ENCODE measurements at regions not wholly inside any gene's neighbourhood (a gene's known extent, or its start where the extent isn't known, plus 50 kb on each side); places are given as distances from the start of the nearest gene placed in this dataset.
"Not testable (repeated sequence)": the region's sequence is repeated elsewhere in the genome, so short reads cannot be mapped to it uniquely, and the experiment has no call there.

DNA sequence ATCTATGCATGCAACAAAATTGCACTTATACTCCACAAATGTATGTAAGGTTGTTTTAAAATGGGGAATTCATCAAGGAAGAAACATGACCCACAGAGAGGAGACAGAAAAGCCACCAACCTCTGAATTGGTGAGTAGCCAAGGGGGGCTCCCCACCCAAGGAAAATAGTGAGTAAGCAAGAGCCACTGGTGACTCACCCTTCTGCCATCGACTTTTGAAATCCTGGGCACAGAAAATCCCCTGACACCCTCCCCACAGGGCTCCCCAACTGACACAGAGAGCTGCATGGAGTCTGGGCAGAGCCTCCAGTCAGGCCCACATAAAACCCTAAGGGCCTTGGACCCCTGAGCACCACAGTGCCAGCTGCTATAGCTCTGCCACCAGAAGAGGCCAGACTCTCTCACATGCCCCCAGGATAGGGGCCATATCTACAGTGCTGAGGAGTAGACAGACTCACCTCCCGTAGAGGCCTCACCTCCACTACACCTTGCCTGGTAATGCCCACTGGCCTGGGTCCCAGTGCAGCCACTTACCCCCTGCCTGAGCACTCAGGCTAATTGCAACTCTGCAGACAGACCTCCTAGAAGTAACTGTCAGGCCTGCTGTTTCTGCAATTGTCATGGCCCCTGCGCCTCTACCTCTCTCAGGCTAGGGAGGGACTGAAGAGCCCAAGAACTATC lies 244.7 kb upstream of the WSB1 start:
- no peak for DNase-seq (ENCODE audit: low read depth, low spot score)

DNA sequence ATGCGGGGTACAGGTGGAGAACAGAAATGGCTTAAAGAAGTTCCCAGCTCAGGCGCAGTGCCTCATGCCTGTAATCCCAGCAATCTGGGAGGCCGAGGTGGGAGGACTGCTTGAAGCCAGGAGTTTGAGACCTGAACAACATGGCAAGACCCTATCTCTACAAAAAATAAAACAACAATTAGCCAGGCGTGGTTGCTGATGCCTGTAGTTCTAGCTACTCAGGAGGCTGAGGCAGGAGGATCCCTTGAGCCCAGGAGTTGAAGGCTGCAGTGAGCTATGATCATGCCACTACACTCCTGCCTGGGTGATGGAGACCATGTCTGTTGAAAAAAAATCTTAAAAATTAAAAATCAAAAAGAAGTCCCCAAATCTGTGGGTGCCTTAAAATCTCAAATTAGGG lies 228.3 kb upstream of the WSB1 start:
- no peak for DNase-seq (ENCODE audit: low read depth, low spot score)

DNA sequence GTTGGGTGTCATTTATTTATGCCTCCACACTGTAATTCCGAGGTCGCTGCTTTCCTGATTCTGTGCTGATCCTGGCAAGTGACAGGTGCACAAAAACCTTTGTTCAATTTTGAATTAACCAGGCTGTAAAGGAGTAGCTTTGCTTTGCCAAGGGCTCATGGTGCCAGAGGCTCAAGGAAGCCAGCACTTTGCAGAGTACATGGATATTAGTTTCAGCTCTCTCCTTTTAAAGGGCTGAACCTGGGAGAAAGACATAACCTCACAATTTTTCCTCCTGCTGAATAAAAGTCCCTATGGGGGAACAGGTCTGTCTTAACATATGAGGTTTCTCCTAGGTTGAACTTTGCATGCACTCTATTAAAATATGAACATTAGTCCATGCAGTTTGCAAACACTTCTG lies 227.6 kb upstream of the WSB1 start:
- no peak for DNase-seq (ENCODE audit: low read depth, low spot score)

DNA sequence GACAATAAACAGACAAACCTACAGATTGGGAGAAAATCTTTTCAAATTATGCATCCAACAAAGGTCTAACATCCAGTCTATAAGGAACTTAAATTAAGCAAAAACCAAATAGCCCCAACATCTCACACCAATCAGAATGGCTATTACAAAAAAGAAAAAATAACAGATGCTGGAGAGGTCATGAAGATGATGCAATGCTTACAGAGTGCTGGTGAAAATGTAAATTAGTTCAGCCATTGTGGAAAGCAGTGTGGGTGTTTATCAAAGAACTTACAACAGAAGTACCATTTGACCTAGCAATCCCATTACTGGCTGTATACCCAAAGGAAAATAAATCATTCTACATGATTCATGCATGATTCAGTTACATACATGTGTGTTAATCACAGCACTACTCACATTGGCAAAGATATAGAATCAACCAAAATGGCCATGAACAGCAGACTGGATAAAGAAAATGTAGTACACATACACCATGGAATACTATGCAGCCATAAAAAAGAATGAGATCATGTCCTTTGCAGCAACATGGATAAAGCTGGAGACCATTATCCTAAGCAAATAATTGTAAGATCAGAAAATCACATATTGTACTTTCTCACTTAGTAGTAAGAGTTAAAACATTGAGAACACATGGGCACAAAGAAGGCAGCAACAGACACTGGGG lies 223.9 kb upstream of the WSB1 start:
- no peak for DNase-seq (ENCODE audit: low read depth, low spot score)

DNA sequence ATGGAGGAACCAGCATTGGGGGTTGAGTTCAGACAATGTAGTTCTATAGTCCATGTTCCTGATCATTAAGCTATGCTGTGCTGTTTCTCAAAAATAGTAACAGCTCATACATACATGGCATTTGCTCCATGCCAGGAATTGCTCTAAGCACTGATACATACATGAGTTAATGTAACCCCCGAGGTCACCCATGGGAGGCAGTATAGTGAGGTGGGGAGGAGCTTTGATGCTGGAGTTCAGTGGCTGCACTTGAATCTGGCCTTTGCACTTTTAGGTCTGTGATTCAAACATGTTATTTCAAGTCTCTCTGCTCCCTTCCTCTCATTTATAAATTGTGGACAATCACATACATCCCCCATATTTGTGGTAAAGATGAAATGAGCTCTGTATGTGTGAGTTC lies 223.1 kb upstream of the WSB1 start:
- DNase-seq (ENCODE audit: low read depth, low spot score) = no peak

DNA sequence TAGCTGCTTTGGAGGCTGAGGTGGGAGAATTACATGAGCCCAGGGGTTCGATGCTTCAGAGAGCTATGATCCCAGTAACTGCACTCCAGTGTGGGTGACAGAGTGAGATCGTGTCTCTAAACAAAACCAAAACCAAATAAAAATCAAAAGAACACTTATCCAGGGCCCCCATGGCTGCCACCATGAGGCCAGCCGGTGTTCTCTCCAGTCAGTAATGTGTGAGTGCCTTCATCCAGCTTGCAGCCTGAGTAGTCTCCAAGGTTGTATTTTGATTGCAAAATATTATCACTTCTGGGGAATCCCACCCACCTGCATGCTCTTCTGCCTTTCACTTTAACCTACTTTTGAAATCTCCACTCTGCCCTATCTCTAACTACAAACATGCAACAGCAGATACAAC lies 221.0 kb upstream of the WSB1 start:
- no peak for DNase-seq (ENCODE audit: low read depth, low spot score)

DNA sequence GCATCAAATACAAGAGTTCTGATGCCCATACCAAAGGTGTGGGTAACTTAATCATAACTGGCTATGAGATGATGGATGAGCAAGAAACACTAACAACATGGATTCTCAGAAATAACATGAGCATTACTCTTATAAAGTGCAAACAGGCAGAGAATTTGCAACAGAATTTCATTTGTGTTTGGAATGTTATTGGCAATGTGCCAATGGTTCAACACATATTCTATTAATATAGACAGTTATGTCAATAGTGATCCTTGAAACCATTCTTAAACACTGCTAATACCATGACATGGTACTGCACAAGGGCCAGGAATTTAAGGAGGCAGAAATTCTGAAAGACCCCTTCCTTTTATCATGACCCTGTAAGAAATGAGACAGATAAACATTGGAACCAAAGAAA lies 217.1 kb upstream of the WSB1 start:
- no peak for DNase-seq (ENCODE audit: low read depth, low spot score)

DNA sequence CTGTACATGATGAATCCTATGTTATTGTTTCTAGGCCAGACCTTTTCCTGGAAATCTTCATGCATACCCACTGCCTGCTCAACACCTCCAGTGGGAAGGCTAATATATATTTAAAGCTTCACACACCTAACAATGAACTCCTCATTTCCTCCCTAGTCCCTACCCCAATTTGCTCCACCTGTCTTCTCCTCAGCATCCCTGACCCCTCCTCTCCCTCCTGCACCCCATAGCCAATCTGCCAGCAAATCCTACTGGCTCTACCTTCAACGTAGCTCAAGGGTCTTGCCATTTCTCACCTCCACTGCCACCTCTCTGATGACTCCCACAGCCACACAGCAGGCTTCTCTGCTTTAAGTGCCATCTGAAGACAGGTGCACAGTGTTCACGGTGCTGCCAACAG lies 215.6 kb upstream of the WSB1 start:
- DNase-seq (ENCODE audit: low read depth, low spot score) = no peak

DNA sequence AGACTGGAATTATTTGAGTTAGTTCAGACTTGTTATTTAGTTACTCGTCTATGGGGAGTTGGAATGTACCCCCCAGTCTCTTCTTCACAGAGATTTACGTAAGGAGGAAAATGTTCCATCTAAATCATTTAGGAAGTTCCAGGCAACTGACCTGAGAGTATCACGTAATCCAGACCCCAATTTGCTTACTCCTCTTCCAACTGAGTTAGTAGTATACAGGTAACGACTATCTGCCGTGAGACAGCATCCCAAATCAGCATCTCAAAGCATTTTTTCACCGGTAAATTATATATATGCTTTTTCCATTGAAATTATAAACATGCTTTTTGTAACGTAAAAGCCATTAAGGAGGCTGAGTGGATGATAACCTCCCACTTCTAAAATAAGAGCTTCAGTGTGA lies 214.3 kb upstream of the WSB1 start:
- no peak for DNase-seq (ENCODE audit: low read depth, low spot score)

DNA sequence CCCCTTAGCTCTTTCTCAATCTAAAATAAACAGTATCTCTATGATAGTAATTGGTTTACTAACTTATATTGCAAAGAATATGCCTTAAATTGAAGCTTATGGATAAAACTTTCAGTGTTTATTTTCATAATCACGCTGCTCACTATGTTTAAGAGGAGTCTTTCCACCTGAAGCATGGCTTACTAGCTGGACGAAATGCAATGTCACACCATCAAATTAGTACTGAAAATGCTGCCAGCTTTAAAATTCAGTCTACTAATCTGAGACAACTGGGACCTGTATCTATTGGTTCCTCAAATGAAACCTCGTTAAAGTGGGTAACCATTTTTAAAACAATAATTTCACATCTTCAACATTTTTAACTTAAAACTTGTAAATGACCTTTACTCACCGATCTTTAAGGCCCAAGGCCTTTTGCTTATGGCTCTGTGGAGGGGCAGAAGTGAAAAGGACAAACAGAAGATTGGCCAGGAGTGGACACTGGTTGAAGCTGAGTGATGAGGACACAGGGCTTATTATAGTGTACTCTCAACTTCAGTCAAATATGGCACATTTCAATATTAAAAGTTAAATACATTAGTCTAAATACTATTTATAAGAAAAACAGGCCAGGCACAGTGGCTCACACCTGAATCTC lies 212.8 kb upstream of the WSB1 start:
- no peak for DNase-seq (ENCODE audit: low read depth, low spot score)

DNA sequence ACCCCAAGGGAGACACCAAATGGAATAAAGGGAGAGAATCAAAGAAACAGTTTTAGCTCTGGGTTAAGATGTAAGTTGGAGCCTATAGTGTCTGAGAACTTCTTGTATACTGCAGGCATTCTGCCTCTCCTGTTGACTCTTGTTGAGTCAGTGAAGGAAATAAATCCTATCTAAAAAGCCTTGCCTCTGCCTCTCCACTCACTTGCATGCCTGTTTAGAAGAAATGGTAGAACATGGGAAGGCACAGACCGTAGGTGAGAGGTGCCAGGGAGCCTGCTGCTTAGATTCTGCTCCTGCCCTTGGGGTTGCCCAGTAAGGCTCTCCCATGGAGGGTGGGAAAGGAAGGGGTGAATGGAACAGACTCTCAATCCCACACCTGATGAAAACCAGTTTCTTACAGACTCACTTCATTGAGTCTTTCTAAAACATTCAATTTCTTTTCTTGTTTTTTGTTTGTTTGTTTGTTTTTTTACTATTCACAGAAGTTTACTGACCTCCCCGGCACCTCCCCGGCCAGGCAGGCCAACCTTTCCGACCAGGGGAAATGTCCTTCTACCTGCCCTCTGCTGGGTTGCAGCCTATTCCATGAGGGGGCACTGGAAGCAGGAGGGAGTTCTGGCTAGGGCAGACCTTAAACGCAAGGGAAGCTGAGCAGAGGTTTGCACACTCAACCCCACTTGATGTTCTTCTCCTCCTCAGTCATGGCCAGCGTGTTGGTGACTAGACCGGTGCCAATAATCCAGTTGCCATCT lies 211.7 kb upstream of the WSB1 start:
- no peak for DNase-seq (ENCODE audit: low read depth, low spot score)

DNA sequence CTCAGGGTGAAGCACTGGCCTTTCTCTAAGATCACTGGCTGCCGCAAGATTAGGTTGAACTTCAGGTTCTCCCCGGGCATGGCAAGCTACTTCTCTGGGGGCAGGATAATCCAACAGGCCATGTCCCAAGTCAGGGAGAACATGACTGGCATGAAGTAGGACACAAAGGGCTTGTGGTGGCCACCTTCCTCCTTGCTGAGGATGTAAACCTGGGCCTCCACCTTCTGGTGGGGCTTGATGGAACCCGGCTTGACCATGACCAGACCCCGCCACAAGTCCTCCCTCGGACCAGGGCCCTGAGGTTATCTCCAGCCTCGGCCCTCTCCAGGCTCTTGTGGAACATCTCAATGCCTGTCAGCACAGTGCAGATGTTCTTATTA lies 211.1 kb upstream of the WSB1 start:
- no peak for DNase-seq (ENCODE audit: low read depth, low spot score)

DNA sequence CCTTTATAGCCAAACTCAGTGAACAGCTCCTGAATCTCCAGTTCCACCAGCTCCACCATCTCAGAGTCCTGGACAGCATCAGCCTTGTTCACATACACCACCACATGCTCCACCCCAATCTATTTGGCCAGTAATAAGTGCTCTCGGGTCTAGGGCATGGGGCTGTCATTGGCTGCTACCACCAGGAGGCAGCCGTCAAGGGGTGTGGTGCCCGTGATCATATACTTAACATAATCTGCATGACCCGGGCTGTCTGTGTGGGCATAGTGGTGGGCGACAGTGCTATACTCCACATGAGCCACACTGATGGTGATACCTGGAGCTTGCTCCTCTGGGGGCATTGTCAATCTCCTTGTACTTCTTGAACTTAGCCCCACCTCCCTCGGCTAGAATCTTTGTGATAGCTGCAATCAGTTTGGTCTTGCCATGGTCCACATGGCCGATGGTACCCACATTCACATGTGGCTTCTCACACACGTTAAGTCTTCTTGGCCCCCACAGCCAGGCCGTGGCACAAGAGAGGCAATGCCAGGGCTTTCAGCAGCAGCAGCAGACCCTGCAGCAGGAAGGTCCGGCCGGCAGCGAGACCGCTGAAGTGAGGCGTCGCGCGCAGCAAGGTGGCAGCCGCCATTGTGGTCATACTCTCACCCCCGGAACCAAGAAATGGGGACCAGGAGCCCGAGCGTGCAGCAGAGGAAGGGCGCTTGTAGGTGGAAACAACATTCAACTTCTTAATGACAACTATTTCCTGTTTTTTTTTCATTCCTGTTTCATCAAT lies 210.3 kb upstream of the WSB1 start:
- DNase-seq (ENCODE audit: low read depth, low spot score) = no peak

DNA sequence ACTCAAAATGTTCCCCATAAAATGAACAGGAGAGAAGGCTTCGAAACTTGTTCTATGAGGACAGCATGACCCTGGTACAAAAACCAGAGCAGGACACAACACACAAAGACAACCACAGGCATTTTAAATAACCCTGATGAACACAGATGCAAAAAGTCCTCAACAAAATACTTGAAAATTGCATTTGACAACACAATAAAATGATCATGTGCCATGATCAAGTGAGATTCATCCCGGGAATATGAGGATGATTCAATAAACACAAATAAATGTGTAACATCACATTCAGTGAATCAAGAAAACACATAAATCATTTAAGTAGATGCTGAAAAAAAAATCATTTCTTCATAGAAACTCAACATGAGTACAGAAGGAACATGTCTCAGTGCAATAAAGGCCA lies 208.4 kb upstream of the WSB1 start:
- no peak for DNase-seq (ENCODE audit: low read depth, low spot score)

DNA sequence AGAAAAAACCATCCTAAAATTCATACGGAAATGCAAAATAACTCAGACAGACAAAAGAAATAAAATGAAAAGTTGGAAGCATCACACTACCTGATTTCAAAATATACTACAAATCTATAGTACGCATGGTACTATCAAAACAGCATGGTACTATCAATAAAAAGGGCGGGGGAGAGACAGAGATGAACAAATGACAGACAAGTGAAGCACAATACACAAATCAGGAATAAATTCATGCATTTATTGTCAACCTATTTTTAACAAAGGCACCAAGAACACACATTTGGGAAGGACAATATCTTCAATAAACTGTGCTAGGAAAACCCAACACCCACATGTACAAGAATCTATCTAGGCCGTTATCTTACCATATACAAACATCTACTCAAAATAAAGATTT lies 207.4 kb upstream of the WSB1 start:
- DNase-seq (ENCODE audit: low read depth, low spot score) = no peak

DNA sequence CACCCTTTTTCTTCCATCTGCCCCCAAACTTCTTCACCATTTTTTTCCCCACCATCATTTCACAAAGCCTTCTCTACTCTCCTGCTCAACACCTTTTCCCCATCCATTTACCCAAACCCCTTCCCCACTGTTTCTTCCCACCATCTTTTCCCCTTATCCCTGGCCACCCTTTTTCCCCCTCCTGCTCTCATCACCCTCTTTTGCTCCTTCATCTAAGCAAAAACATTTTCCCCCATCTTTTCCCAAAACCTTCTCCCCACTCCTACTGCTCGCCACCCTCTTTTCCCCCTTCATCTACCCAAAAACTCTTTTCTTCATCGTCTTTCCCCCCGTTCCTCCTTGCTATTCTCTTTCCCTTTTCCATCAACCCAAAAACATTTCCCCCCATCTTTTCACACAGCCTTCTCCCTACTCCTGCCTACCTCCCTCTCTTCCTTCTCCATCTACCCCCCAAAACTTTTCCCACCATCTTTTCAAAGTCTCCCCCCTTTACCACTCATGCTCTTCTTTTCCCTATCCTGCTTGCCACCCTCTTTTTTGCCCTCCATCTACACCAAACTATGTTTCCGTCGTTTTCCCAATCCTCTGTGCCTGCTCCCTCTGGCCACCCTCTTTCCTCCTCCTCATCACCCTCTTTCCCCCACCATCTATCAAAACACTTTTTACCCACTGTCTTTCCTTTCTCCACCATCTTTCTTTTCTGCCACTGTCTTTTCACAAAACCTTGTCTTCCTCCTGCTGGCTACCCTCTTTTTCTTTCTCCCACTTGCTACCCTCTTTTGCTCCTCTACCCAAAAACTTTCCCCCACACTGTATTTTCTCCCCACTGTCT lies 205.8 kb upstream of the WSB1 start:
- no peak for DNase-seq (ENCODE audit: low read depth, low spot score)

DNA sequence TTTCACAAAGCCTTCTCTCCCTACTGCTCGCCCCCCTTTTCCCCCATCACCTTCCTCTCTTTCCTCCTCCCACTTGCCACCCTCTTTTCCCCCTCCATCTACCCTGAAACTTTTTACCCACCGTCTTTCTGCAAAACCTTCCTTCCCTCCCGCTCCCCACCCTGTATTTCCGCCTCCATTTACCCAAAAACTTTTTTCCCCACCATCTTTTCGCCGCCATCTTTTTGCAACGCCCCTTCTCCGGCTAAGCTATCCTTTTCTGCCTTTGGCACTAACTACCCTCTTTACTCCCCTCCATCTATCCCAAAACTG lies 205.2 kb upstream of the WSB1 start:
- no peak for DNase-seq (ENCODE audit: low read depth, low spot score)

DNA sequence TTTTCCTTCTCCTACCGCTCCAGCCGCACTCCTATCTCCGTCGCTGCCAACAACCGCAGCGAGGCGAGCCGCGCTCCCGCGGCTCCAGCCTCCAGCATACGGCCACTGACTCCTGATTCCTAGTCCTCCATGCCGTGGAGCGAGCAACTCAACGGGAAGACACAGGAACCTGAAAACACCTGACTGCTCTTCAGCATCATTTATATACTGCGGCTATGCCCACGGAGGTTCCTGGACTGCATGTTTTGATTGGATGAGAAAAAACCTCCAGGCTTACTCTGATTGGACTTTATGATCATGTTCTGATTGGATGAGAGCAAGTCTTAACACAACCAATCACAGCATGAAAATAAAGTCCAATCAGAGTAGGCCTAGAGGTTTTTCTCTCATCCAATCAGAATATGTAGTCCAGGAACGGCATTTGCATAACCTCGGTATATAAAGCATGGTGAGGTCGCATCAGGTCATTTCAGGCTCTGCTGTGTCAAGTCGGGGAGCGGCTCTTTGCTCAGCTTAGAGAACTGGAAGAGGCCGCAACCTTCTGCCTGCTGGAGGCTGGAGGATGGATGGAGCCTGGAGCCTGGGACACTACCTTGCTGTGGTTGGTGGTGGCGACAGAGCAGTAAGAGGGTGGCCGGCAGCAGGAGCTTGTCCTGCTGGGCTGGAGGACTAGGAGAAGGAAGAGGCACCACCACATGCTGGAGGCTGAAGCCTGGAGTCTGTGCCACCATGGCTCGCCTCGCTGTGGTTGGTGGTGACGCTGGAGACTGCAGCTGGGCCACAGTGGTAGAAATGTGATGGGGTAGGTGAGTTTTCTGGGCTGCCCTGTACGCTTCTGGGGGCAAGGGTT lies 204.6 kb upstream of the WSB1 start:
- not testable (repeated sequence) for DNase-seq (ENCODE audit: low read depth, low spot score)

DNA sequence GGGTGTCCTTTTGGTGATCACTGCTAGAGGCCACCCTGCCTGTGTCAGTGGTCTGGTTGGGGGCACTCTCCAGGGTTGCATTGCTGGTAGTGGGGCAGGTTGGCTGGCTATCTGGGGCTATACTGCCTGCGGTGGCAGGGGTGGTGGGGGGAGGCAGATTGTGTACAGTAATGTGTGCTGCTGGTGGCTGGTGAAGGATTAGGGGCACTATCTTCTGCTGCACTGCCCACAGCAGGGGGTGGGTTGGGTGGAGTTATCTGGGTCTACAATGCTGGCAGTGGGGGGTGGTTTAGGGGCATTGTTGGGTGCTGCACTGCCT lies 204.0 kb upstream of the WSB1 start:
- no peak for DNase-seq (ENCODE audit: low read depth, low spot score)

DNA sequence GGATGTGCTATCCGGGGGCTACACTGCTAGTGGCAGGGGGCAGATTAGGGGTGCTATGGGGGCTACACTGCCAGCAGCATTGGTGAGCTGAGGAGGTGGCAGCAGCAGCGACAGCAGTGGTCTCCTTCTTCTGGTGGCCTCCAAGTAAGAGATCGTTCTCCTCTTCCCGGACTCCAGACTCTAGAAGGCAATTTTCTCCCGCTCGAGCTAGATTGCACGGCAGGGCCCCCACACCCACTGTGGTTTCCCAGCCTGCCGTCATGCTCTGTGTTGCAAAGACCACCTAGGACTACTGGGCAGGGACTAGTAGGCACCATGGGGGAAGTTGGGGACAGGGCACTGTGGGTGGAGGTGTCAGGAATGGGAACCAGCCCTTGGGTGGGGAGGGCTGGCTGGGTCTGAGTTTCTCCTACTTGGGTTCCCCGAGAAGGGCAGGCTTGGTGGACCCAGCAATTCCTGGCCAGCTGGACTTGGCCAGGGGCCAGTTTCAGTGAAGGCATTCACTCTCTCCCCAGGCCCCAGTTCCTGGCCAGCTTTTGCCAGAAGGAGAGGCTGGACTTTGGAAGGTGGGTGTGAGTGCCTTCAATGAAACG lies 203.4 kb upstream of the WSB1 start:
- not testable (repeated sequence) for DNase-seq (ENCODE audit: low read depth, low spot score)
